ENCODE measurements at regions not wholly inside any gene's neighbourhood (a gene's known extent, or its start where the extent isn't known, plus 50 kb on each side); places are given as distances from the start of the nearest gene placed in this dataset.

DNA sequence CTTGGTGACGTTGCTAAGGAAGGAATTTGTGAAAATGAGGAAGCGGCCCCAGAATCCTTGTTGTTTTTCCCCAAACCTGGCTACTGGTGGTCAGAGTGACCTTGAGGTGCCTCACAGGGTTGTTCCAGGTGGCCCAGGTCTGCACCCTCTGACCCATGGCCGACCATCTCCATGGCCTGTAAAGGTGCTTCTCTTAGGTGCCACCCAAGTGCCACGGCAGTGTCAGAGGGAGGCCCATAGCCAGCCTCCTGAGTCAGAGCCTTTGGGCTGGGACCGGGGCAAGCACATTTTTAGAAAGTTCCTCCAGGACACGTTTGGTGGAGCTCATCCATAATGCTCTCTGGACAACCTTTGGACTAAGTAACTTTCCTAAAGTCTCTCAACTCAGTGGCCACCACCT lies 83.9 kb upstream of the IRS2 start:
- in situ Hi-C loops (cut with HindIII; ENCODE audit: low pct_unique_long_range_greater_than_20kb, low sequenced_read_pairs) (no loop called here), intact Hi-C loops (cut with micrococcal nuclease; ENCODE audit: unreplicated experiment) (no loop called here)
- Histone ChIP-seq H3K4me1 (ENCODE audit: control insufficient read depth, insufficient read depth, low read length) (peaks cover 4% of the 10 kb centered on the region; the same call in 1 of the 2 replicates), H3K27me3 (ENCODE audit: control insufficient read depth, insufficient read depth, low read length) (peaks cover under 1% of the 10 kb centered on the region), H3K36me3 (ENCODE audit: control insufficient read depth, insufficient read depth, low read length) (no peaks in the 10 kb centered on the region), H3K27ac (ENCODE audit: low read length) (no peak overlapping the region), H3K9me3 (ENCODE audit: control insufficient read depth, insufficient read depth, low read depth, low read length) (no peaks in the 10 kb centered on the region), H3K4me3 (ENCODE audit: low read depth in 2 of 2, low read length in 2 of 2) (no peak overlapping the region)
- no peak for TF ChIP-seq SIN3A (IDR thresholded peaks at IDR 0.05; ENCODE audit: borderline replicate concordance, insufficient read depth, low read depth, low read length)
- TF ChIP-seq, protein P1, sequence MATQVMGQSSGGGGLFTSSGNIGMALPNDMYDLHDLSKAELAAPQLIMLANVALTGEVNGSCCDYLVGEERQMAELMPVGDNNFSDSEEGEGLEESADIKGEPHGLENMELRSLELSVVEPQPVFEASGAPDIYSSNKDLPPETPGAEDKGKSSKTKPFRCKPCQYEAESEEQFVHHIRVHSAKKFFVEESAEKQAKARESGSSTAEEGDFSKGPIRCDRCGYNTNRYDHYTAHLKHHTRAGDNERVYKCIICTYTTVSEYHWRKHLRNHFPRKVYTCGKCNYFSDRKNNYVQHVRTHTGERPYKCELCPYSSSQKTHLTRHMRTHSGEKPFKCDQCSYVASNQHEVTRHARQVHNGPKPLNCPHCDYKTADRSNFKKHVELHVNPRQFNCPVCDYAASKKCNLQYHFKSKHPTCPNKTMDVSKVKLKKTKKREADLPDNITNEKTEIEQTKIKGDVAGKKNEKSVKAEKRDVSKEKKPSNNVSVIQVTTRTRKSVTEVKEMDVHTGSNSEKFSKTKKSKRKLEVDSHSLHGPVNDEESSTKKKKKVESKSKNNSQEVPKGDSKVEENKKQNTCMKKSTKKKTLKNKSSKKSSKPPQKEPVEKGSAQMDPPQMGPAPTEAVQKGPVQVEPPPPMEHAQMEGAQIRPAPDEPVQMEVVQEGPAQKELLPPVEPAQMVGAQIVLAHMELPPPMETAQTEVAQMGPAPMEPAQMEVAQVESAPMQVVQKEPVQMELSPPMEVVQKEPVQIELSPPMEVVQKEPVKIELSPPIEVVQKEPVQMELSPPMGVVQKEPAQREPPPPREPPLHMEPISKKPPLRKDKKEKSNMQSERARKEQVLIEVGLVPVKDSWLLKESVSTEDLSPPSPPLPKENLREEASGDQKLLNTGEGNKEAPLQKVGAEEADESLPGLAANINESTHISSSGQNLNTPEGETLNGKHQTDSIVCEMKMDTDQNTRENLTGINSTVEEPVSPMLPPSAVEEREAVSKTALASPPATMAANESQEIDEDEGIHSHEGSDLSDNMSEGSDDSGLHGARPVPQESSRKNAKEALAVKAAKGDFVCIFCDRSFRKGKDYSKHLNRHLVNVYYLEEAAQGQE (IDR thresholded peaks at IDR 0.05; ENCODE audit: insufficient read depth in 1 of 2, low read depth in 2 of 2, low read length in 1 of 2), result no peak
- TF ChIP-seq POLR2AphosphoS5 (IDR thresholded peaks at IDR 0.05; ENCODE audit: low read depth, low read length), result no peak
- no peak for TF ChIP-seq TCF7L2 (IDR thresholded peaks at IDR 0.05; ENCODE audit: low read depth, low read length)
- TF ChIP-seq CTCF (IDR thresholded peaks at IDR 0.05), result no peak
- CTCF ChIA-PET, result no interaction called here
- no TSS peak for BruUV-seq (replicated peaks)
- ATAC-seq (no peak), DNase-seq (ENCODE audit: low read depth, low spot score) (no peak)
- POLR2A ChIA-PET, result no interaction called here

GRCh38 chr13:109869312-109870237 lies 83.2 kb upstream of the IRS2 start:
- ChIA-PET CTCF (no interaction called here), POLR2A (no interaction called here)
- no peak for DNase-seq (ENCODE audit: low read depth, low spot score)
- Histone ChIP-seq H3K27me3 (ENCODE audit: control insufficient read depth, insufficient read depth, low read length) (peaks cover 2% of the 10 kb centered on the region), H3K4me1 (ENCODE audit: control insufficient read depth, insufficient read depth, low read length) (peaks cover 4% of the 10 kb centered on the region; the same call in 1 of the 2 replicates), H3K9me3 (ENCODE audit: control insufficient read depth, insufficient read depth, low read depth, low read length) (no peaks in the 10 kb centered on the region), H3K27ac (ENCODE audit: low read length) (no peak overlapping the region), H3K36me3 (ENCODE audit: control insufficient read depth, insufficient read depth, low read length) (no peaks in the 10 kb centered on the region), H3K4me3 (ENCODE audit: low read depth in 2 of 2, low read length in 2 of 2) (peak overlapping the region; percentile 37 to 58)
- ATAC-seq, result peak; percentile 91
- in situ Hi-C loops (cut with HindIII; ENCODE audit: low pct_unique_long_range_greater_than_20kb, low sequenced_read_pairs), result no loop called here
- BruUV-seq (replicated peaks), result no TSS peak
- TF ChIP-seq CTCF (IDR thresholded peaks at IDR 0.05), result peak; percentile 38
- TF ChIP-seq, protein P1 (IDR thresholded peaks at IDR 0.05; ENCODE audit: insufficient read depth in 1 of 2, low read depth in 2 of 2, low read length in 1 of 2), result no peak
- no peak for TF ChIP-seq TCF7L2 (IDR thresholded peaks at IDR 0.05; ENCODE audit: low read depth, low read length)
- TF ChIP-seq SIN3A (IDR thresholded peaks at IDR 0.05; ENCODE audit: borderline replicate concordance, insufficient read depth, low read depth, low read length), result no peak
- intact Hi-C loops (cut with micrococcal nuclease; ENCODE audit: unreplicated experiment), result no loop called here
